Mammary epithelial cell (primary cell): ENCODE measurements at regions not wholly inside any gene's neighbourhood (a gene's known extent, or its start where the extent isn't known, plus 50 kb on each side); places are given as distances from the start of the nearest gene placed in this dataset.

Source experiments
- EZH2 ChIP-seq: IDR thresholded peaks from 2 replicates; pipeline ENCODE4 v1.6.1; 2012; ENCODE audit warnings: low read length, inconsistent platforms, borderline replicate concordance
- TF ChIP-seq, protein P1 (sequence below), 2 donors: IDR thresholded peaks in 1 of 2; conservative IDR thresholded peaks in 1 of 2; 2 replicates each; pipeline ENCODE4 v1.5.1; 2011 to 2012; ENCODE audit warnings: inconsistent platforms in 2 of 2, low read length in 2 of 2, mild to moderate bottlenecking in 2 of 2, control low read depth in 1 of 2, low read depth in 1 of 2; ENCODE audit not compliant: insufficient read depth in 1 of 2; ENCODE audit errors: extremely low read depth in 1 of 2

DNA sequence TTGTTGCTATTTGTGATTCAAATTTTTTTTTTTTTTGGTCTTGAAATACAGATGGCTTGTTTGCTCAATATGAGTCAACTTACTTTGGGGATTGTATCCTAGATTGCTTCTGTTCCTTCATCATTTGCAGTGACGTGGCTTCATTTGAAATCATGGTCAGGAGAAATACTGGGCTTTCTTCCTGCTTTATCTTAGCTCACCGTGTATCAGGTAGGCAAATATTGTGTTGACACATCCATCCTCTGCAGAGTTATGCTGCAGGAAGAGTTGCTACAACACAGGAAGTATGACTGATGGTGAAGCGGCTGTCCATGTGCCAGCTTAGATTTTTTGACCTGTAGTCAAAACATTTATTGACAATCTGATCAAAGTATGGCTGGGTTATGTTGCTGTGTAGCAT, 232.2 kb downstream of the C4orf33 start:
- TF ChIP-seq, protein P1, sequence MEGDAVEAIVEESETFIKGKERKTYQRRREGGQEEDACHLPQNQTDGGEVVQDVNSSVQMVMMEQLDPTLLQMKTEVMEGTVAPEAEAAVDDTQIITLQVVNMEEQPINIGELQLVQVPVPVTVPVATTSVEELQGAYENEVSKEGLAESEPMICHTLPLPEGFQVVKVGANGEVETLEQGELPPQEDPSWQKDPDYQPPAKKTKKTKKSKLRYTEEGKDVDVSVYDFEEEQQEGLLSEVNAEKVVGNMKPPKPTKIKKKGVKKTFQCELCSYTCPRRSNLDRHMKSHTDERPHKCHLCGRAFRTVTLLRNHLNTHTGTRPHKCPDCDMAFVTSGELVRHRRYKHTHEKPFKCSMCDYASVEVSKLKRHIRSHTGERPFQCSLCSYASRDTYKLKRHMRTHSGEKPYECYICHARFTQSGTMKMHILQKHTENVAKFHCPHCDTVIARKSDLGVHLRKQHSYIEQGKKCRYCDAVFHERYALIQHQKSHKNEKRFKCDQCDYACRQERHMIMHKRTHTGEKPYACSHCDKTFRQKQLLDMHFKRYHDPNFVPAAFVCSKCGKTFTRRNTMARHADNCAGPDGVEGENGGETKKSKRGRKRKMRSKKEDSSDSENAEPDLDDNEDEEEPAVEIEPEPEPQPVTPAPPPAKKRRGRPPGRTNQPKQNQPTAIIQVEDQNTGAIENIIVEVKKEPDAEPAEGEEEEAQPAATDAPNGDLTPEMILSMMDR (conservative IDR thresholded peaks at IDR 0.05 in 1 of 2, IDR thresholded peaks at IDR 0.05 in 1 of 2; ENCODE audit: extremely low read depth in 1 of 2, insufficient read depth in 1 of 2, low read depth in 1 of 2, low read length in 2 of 2), result no peak
- no peak for TF ChIP-seq EZH2
